ENCODE measurements at regions not wholly inside any gene's neighbourhood (a gene's known extent, or its start where the extent isn't known, plus 50 kb on each side); places are given as distances from the start of the nearest gene placed in this dataset.

- Mint-ChIP-seq H3K4me1 (ENCODE audit: low read depth) (no peaks in the 10 kb centered on the region), H3K9me3 (no peaks in the 10 kb centered on the region), H3K4me3 (no peak overlapping the region), H3K36me3 (ENCODE audit: low read depth) (no peaks in the 10 kb centered on the region), H3K27ac (no peak overlapping the region), H3K27me3 (ENCODE audit: low read depth) (no peaks in the 10 kb centered on the region)
Measured at GRCh38 chr2:62343206-62343605, 147.3 kb downstream of the B3GNT2 start.

GRCh38 chr2:62340994-62341484 is 145.1 kb downstream of the B3GNT2 start:
- Mint-ChIP-seq H3K27me3 (ENCODE audit: low read depth) (no peaks in the 10 kb centered on the region), H3K4me3 (no peak overlapping the region), H3K4me1 (ENCODE audit: low read depth) (no peaks in the 10 kb centered on the region), H3K36me3 (ENCODE audit: low read depth) (no peaks in the 10 kb centered on the region), H3K9me3 (no peaks in the 10 kb centered on the region), H3K27ac (no peak overlapping the region)

DNA sequence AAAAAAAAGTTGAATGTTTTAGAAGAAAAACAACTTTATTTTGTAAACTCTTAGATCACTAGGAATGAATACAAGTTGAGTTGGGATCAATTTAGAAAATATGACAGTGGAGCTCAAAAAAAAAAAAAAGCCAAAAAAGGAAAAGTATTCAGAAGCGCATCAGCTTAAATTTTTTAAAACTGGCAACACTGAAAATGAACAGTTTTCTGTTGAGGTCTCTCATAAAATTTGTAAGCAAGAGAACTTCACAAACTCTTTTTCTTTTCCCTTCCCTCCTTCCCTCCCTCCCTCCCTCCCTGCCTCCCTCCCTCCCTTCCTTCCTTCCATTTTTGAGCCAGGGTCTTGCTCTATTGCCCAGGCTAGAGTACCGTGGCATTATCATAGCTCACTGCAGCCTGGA is 143.9 kb downstream of the B3GNT2 start:
- Mint-ChIP-seq H3K36me3 (ENCODE audit: low read depth) (no peaks in the 10 kb centered on the region), H3K27me3 (ENCODE audit: low read depth) (no peaks in the 10 kb centered on the region), H3K4me3 (no peak overlapping the region), H3K4me1 (ENCODE audit: low read depth) (peaks cover 1% of the 10 kb centered on the region), H3K9me3 (no peaks in the 10 kb centered on the region), H3K27ac (no peak overlapping the region)

- no peaks in the 10 kb centered on the region for H3K27me3 Mint-ChIP-seq (ENCODE audit: low read depth)
Measured at GRCh38 chr2:62339413-62339812, 143.5 kb downstream of the B3GNT2 start.

DNA sequence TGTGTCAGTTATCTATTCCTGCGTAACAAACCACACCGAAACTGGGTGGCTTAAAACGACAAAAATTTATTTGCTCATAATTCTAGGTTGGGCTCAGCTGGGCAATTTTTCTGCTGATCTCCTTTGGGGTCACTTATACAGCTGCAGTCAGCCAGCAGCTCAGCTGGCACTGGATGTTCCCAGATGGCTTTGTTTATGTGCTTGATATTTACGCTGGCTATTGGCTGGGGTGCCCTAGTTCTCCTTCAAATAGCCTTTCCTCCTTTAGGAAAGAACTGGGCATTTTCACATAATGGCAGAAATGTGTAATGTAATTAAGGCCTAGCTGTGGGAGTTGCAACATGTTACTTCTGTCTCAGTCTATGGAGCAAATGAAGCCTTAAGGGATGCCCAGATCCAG is 142.2 kb downstream of the B3GNT2 start:
- no peaks in the 10 kb centered on the region for H3K27me3 Mint-ChIP-seq (ENCODE audit: low read depth)
- H3K4me3 Mint-ChIP-seq: no peak overlapping the region
- peaks cover 2% of the 10 kb centered on the region for H3K4me1 Mint-ChIP-seq (ENCODE audit: low read depth)
- no peaks in the 10 kb centered on the region for H3K9me3 Mint-ChIP-seq
- no peaks in the 10 kb centered on the region for H3K36me3 Mint-ChIP-seq (ENCODE audit: low read depth)
- no peak overlapping the region for H3K27ac Mint-ChIP-seq

More at GRCh38 chr2:62339413-62339812, 143.5 kb downstream of the B3GNT2 start:
- no peak overlapping the region for H3K27ac Mint-ChIP-seq
- no peaks in the 10 kb centered on the region for H3K36me3 Mint-ChIP-seq (ENCODE audit: low read depth)
- no peak overlapping the region for H3K4me3 Mint-ChIP-seq
- H3K4me1 Mint-ChIP-seq (ENCODE audit: low read depth): peaks cover 2% of the 10 kb centered on the region
- H3K9me3 Mint-ChIP-seq: no peaks in the 10 kb centered on the region

DNA sequence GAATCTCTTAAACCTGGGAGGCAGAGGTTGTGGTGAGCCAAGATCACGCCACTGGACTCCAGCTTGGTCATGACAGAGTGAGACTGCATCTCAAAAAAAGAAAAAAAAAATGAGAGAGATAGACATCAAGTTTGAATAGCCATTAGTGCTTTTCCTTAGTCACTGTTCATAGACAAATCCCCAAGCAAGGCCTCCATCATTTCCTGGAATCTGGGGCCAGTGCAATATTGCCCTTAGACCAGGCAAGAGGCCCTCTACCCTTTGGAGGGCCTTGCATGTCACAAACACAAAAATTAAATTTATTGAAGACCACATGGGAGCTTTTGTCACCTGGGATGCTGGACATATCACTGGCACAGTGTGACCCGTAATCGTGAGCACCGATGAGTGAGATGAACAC is 141.5 kb downstream of the B3GNT2 start:
- Mint-ChIP-seq H3K36me3 (ENCODE audit: low read depth) (no peaks in the 10 kb centered on the region), H3K4me1 (ENCODE audit: low read depth) (peaks cover 2% of the 10 kb centered on the region), H3K4me3 (no peak overlapping the region), H3K27me3 (ENCODE audit: low read depth) (no peaks in the 10 kb centered on the region), H3K9me3 (no peaks in the 10 kb centered on the region), H3K27ac (no peak overlapping the region)

GRCh38 chr2:62335612-62336011 is 139.7 kb downstream of the B3GNT2 start:
- Mint-ChIP-seq H3K4me1 (ENCODE audit: low read depth) (peaks cover 2% of the 10 kb centered on the region), H3K9me3 (no peaks in the 10 kb centered on the region), H3K4me3 (no peak overlapping the region), H3K27ac (no peak overlapping the region), H3K36me3 (ENCODE audit: low read depth) (no peaks in the 10 kb centered on the region), H3K27me3 (ENCODE audit: low read depth) (no peaks in the 10 kb centered on the region)

- peaks cover 2% of the 10 kb centered on the region for H3K4me1 Mint-ChIP-seq (ENCODE audit: low read depth)
- H3K4me3 Mint-ChIP-seq: no peak overlapping the region
- H3K27ac Mint-ChIP-seq: no peak overlapping the region
- no peaks in the 10 kb centered on the region for H3K9me3 Mint-ChIP-seq
- H3K27me3 Mint-ChIP-seq (ENCODE audit: low read depth): no peaks in the 10 kb centered on the region
- H3K36me3 Mint-ChIP-seq (ENCODE audit: low read depth): no peaks in the 10 kb centered on the region
Measured at GRCh38 chr2:62334440-62335058, 138.6 kb downstream of the B3GNT2 start.

- no peaks in the 10 kb centered on the region for H3K27me3 Mint-ChIP-seq (ENCODE audit: low read depth)
- H3K27ac Mint-ChIP-seq: no peak overlapping the region
- peaks cover 2% of the 10 kb centered on the region for H3K4me1 Mint-ChIP-seq (ENCODE audit: low read depth)
- H3K4me3 Mint-ChIP-seq: no peak overlapping the region
- no peaks in the 10 kb centered on the region for H3K9me3 Mint-ChIP-seq
- H3K36me3 Mint-ChIP-seq (ENCODE audit: low read depth): no peaks in the 10 kb centered on the region
Measured at GRCh38 chr2:62334009-62334408, 138.1 kb downstream of the B3GNT2 start.

DNA sequence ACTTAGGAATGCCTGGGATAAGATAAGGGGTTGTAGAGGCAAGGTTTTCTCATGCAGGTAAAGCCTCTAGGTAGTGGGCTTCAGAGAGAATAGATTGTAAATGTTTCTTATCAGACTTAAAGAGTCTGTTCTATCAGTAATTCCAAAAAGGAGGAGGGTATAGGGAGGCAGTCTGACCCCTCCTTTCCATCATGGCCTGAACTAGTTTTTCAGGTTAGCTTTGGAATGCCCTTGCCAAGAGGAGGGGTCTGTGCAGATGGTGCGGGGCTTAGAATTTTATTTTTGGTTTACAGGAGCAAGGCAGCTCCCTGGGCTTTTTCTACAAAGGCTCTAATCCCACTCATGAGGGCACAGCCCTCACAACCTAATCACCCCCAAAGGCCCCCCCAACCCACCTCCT is 135.0 kb downstream of the B3GNT2 start:
- Mint-ChIP-seq H3K4me1 (ENCODE audit: low read depth) (peaks cover 2% of the 10 kb centered on the region), H3K4me3 (no peak overlapping the region), H3K27me3 (ENCODE audit: low read depth) (no peaks in the 10 kb centered on the region), H3K27ac (no peak overlapping the region), H3K36me3 (ENCODE audit: low read depth) (no peaks in the 10 kb centered on the region), H3K9me3 (no peaks in the 10 kb centered on the region)

- Mint-ChIP-seq H3K9me3 (peaks cover 4% of the 10 kb centered on the region), H3K27me3 (ENCODE audit: low read depth) (no peaks in the 10 kb centered on the region), H3K4me1 (ENCODE audit: low read depth) (peaks cover under 1% of the 10 kb centered on the region), H3K27ac (no peak overlapping the region), H3K36me3 (ENCODE audit: low read depth) (no peaks in the 10 kb centered on the region), H3K4me3 (no peak overlapping the region)
Measured at GRCh38 chr2:62329797-62330196, 133.9 kb downstream of the B3GNT2 start.

DNA sequence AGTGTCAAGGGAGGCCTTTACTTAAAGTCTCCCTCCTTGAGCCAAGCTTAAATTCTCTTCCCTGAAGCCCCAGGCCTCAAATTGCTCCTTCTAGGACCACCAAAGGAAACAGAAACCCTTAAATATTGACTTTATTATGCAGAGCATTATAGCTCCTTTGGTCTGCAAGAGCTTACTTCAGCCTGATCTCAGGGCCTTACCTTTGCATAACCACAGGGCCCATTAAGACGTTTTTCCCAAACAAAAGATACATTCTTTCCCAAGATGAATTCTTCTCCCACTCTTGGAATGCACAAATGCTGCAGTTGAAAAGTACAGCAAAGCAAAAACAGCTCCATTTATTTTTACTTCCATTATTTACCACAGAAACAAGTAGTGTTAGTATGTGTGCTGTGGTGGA is 130.8 kb downstream of the B3GNT2 start:
- Mint-ChIP-seq H3K4me3 (no peak overlapping the region), H3K27me3 (ENCODE audit: low read depth) (no peaks in the 10 kb centered on the region), H3K4me1 (ENCODE audit: low read depth) (no peaks in the 10 kb centered on the region), H3K36me3 (ENCODE audit: low read depth) (no peaks in the 10 kb centered on the region), H3K27ac (no peak overlapping the region), H3K9me3 (peaks cover 4% of the 10 kb centered on the region)

DNA sequence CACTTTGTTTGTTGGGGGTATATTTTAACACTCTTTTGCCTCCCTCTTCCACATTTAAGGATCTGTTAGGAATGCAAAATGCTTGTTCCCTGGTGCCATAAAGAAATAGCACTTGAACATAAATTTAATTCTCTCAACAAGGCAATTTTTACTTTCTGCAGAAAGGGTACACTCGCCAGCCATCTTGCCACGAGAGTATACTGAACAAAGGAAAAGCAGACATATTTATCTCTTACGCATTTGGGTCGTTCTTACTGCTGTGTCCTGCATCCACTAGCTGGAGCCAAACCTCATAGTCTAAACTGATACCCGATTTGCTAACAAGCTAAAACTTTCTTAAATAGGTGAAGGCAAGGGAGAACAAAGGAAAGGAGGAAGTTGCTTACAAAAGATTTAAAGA is 129.5 kb downstream of the B3GNT2 start:
- Mint-ChIP-seq H3K4me1 (ENCODE audit: low read depth) (no peaks in the 10 kb centered on the region), H3K27ac (no peak overlapping the region), H3K27me3 (ENCODE audit: low read depth) (no peaks in the 10 kb centered on the region), H3K9me3 (peaks cover 4% of the 10 kb centered on the region), H3K36me3 (ENCODE audit: low read depth) (no peaks in the 10 kb centered on the region), H3K4me3 (no peak overlapping the region)

DNA sequence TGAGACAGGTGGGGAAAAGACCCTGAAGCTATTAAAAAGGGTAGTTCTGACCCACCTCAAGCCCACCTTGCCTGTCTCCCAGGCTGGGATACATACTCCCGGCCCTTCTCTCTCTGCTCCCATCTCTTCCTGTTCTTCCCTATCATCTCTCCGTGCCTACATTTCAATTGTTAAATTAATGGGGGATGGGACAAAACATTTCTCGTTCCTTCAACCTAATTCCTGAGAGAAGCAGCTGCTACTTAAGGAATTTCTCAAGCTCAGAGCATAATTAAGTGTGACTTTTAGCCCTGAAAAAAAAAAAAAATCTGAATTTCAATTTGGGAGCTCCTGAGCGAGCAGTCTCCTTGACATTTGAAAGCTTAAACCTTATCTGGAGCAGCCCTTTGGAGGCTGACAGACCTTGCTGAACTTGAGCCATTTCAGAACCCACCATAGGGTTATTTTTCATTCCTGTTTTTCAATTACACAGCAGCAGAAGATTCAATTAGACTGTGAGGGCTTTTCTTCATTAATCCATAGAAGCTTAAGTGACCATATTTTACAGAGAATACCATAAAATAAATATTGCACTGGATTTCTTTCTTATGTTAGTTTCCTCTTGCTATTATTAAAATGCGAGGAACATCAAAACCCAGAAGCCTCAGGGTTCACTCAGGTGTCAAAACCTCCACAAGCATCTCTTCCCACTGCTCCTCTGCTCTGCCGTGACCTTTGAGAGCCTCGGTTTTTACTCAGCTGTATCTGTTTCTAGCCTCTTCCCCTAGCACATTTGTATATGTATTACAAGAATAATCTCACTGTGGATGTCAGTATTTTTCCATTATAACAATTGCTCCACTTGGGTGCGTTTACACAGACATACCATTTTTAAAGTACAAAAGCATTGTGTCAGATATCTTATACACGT is 125.7 kb downstream of the B3GNT2 start:
- Mint-ChIP-seq H3K4me1 (ENCODE audit: low read depth) (no peaks in the 10 kb centered on the region), H3K27ac (no peak overlapping the region), H3K36me3 (ENCODE audit: low read depth) (no peaks in the 10 kb centered on the region), H3K4me3 (no peak overlapping the region), H3K9me3 (peaks cover 4% of the 10 kb centered on the region), H3K27me3 (ENCODE audit: low read depth) (no peaks in the 10 kb centered on the region)
